GM19035 (cell line): ENCODE measurements at regions not wholly inside any gene's neighbourhood (a gene's known extent, or its start where the extent isn't known, plus 50 kb on each side); places are given as distances from the start of the nearest gene placed in this dataset.
"Not testable (repeated sequence)": the region's sequence is repeated elsewhere in the genome, so short reads cannot be mapped to it uniquely, and the experiment has no call there.

Source experiments
- ATAC-seq: cut with Tn5 transposase; IDR thresholded peaks from one replicate; pipeline ENCODE4 v1.9.1; 2021; ENCODE audit not compliant: unreplicated experiment

GRCh38 chr17:70369391-70369790 is 200.1 kb downstream of the KCNJ2 start:
- ATAC-seq = no peak

DNA sequence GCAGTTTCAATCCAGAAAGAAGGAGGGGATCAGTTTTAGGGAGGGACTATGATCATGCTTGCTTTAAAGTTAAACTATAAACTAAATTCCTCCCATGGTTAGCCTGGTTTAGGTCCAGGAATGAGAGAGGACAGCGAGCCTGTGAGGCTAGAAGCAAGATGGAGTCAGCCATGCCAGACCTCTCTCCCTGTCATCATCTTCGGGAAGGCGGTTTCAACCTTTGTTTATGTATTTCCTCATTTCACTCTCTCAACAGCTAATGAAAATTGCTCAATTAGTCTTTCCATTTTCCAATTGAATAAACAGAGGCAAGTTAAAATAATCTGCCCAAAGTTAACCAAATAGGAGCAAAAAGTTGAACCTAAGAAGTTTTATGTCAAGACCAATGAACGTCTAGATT is 201.5 kb downstream of the KCNJ2 start:
- ATAC-seq = no peak

DNA sequence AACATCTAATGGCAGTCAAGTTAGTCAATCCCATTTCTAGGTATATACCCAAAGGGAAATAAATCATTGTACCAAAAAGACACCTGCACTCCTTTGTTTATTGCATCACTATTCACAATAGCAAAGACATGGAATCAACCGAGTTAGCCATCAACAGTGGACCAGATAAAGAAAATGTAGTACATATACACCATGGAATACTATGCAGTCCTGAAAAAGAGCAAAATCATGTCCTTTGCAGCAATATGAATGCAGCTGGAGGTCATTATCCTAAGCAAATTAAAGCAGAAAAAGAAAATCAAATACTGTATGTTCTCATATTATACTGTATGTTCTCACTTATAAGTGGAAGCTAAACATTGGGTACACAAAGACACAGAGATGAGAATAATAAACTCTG is 204.0 kb downstream of the KCNJ2 start:
- ATAC-seq = no peak

GRCh38 chr17:70374496-70374895 is 205.2 kb downstream of the KCNJ2 start:
- no peak for ATAC-seq

DNA sequence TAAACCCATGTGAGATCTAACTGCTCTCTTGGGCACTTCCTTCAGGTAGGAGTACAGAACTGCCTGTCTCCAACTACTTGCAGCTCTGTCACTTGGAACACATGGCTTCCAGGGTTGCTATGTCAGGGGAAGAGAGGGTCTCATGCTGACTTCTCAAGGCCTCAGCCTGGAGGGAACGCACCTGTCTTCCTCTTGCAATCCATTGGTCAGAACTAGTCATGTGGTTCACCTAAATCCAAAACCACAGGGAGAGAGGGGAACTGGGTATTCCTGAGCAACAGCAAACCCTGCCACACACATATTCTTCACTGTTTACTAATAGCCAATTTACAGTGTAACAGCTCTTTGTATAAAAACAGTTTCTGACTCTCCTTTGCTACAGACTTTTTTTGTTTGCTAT is 206.1 kb downstream of the KCNJ2 start:
- no peak for ATAC-seq

DNA sequence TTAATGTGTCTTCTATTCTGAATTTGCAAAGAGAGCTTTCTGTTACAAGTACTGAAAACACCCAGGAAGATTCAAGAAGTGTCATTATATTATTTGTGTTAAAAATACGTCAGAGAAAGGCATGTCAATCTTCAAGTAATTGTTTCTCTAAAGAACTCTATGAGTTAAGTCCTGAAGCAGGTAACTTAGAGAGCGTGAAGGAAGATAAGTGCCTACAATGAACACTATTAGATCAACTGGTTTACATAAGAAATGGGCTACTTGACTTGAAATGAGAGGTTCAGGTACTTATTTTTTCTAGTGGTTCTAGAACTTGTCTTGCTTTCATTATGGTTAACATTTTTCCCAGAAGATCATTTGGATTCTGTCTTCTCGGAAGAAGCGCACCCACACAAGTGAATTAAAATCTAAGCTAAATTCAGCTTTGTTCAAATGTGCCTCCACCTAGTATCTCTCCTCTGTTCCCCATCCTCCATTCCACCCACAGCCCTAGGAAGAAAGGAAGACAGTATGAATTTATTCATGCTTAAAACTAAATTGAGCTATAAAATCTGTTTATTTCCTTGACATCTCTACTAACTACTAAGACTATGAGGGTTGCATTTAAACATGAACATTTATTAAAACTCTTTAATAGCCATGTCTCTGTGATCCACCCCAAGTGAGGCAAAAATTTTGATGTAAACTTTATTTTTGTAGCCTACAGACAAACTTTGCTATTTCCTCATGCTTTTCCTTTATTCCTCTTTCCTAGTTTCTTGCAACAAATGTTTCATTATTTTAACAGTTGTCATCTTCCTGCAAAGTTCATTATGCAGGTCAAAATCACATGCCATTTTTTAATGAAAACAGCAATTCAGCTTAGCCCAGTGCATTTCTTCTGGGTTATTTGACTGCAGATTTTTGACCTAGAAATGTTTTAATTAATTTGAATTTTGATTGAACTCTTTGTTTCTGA is 206.8 kb downstream of the KCNJ2 start:
- no peak for ATAC-seq

DNA sequence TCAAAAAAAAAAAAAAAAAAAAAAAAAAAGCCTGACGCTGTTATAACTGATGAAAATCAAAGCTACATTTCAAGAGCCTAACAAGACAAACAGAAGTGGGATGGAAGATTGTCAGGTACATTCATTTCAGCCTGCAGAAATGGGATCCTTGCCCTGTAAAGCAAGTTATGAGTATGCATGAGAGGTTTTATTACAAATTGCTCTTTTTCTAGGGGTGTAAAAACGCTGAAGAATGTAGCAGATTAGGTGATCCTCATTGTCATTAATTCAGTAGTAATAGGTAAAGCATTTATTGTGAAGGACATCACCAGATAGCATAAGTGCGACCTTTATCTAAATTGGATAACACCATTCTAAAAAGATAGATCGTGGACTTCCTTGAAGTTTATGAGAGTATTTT is 208.3 kb downstream of the KCNJ2 start:
- ATAC-seq = no peak

DNA sequence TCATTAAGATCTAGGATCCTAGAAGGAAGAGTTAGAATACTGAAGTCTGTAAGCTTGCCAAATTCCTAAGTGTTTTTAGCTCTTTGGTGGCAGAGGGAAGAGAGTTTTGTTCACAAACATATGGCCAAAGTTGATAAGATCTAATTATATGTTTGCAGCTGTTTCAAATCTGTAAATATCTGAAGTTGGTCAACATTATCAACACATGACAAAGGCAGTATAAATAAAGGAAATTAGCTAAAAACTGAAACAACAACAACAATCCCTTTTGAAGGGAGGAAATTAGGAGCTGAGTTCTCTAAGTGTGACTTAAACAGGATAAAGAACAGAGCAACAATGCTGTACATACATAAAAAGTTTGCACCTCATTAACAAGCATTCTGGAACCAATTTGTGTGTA is 208.7 kb downstream of the KCNJ2 start:
- ATAC-seq = no peak

DNA sequence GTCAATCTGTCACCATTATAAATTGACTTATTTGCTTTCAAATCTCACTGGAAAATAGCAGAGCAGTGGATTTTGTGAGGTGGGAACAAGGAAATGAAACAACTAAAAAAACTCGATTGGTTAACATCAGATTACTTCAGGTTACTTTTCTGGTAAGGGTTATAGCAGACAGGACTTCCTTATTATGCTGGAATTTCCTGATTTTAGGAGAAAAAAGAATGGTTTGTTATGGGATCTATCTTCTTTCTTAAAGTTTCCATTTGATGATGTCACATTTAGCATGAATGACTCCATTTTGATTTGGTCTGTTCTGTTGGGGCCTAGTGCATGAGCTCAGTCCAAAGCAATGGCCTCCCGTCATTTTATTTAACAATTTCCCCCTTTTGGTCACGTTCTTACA is 210.6 kb downstream of the KCNJ2 start:
- no peak for ATAC-seq

- ATAC-seq = not testable (repeated sequence)
These were observed 212.6 kb downstream of the KCNJ2 start for GRCh38 chr17:70381916-70382315.

- ATAC-seq = no peak
These were observed 219.0 kb downstream of the KCNJ2 start for GRCh38 chr17:70388326-70388725.

DNA sequence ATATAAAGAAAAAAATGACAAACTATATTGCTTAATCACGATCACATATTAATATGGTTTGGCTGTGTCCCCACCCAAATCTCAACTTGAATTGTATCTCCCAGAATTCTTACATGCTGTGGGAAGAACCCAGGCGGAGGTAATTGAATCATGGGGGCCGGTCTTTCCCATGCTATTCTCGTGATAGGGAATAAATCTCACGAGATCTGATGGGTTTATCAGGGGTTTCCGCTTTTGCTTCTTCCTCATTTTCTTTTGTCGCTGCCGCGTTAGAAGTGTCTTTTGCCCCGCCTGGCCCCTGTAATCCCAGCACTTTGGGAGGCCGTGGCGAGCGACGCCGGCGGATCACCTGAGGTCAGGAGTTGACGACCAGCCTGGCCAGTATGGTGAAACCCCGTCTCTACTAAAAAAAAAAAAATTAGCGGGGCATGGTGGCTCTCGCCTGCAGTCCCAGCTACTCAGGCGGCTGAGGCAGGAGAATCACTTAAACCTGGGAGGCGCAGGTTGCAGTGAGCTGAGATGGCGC is 220.0 kb downstream of the KCNJ2 start:
- not testable (repeated sequence) for ATAC-seq

DNA sequence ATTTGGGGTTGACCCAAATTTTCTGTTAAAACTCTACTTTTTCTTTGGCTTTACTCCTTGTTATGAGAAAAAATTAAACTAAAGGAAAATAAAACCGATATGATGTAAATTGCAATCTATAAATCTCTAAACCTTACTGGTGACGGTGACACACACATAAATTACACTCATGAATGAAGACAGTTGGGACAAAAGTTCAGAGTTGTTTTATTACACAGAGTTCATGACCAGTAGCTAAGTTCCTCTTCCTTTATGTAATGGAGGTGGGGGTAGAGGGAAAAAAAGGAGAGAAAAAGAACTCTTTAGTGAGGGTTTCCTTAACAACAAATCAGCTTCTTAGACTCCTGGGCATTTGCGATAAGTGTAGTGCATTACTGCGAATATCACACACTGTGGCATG is 220.7 kb downstream of the KCNJ2 start:
- ATAC-seq = no peak

GRCh38 chr17:70394473-70395232 is 225.3 kb downstream of the KCNJ2 start:
- ATAC-seq = no peak

GRCh38 chr17:70405492-70406220 is 236.3 kb downstream of the KCNJ2 start:
- no peak for ATAC-seq

GRCh38 chr17:70407506-70407905 is 238.2 kb downstream of the KCNJ2 start:
- no peak for ATAC-seq

- no peak for ATAC-seq
These were observed 239.4 kb downstream of the KCNJ2 start for GRCh38 chr17:70408768-70409167.

- no peak for ATAC-seq
These were observed 245.0 kb downstream of the KCNJ2 start for GRCh38 chr17:70414300-70414699.

DNA sequence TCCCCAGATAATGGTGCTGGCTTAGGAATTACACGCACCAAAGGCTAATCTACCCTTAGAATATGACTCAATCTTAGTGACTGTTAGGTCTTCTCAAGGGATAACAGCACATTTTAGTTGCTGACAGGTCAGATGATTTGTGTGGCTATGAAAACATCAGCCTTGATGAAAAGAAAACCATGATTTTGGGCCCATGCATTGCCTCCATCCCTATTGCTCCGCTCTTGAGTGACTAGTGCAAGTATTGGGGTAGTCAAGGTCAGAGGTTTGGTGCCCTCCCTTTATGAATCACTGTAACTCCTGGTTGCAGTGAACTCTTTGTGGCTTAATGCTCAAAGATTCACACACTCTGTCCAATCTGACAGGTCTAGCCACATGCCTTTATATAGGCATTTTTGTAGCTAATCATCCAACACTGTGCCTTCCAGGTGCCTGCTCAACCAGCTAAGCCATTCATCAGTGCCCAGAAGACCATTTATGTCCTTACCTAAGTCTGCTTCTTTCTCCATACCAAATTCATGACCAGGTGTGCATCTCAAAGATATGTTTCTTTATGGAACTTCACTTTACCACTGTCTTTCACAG is 251.6 kb downstream of the KCNJ2 start:
- no peak for ATAC-seq

DNA sequence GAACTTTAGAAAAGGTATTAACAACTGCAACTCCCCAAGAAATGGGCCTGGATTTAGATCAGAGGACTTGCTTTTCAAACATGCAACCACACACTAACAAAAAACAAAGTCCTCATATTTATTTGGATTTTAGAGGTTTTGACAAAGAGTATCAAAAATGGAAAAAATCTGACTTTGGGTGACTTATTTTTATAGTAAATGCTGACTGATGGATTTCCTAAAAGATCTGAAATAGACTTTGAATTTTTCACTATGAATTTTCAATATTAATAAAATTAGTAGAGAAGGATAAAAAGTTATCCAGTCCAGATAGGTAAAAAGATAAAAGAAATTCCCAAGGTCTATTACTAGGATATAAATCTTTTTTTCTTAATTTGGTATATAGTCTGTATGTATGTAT is 253.5 kb downstream of the KCNJ2 start:
- no peak for ATAC-seq

DNA sequence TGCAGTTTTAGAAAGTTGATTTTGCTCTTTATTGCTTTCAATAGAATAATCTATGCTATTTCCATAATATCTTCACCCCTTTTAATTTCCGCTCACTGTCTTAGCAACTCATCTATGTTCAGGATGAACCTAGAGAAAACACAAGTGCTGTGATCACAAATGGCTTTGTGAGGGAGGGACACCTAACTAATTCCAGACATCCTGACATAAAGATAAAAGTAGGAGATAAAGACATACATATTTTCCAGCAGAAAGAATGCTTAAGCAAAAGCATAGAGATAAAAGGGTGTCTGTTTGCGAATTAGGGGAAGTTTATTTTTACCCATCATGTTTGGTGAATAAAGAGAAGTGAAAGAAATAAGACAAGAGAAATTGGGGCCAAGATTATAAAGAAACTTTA is 254.2 kb downstream of the KCNJ2 start:
- no peak for ATAC-seq
